Amniotic epithelial cell (primary cell): ENCODE measurements at regions not wholly inside any gene's neighbourhood (a gene's known extent, or its start where the extent isn't known, plus 50 kb on each side); places are given as distances from the start of the nearest gene placed in this dataset.

ENCODE experiments used
- DNase-seq: peaks from one replicate; pipeline ENCODE4 v3.0.0-alpha.2; 2010; ENCODE audit warnings: low read depth

DNA sequence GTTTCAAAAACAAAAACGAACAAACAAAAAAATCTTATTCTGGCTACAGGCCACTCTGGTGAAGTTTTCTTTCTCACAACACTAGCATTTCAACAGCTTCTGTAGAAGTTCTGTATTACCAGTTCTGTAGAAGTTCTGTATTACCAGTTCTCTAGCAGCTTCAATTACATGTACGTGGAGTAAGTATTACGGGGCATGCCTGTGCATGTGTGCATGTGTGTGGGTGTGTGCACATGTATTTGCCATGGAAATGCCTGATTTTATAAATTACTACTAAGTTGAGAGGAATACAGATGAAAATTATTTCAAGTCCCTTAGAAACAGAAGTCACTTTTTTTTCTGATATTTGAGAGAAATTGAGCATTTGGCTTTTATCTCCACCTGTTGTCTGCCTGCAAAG lies 414.2 kb downstream of the FOXO1 start:
- DNase-seq: no peak

DNA sequence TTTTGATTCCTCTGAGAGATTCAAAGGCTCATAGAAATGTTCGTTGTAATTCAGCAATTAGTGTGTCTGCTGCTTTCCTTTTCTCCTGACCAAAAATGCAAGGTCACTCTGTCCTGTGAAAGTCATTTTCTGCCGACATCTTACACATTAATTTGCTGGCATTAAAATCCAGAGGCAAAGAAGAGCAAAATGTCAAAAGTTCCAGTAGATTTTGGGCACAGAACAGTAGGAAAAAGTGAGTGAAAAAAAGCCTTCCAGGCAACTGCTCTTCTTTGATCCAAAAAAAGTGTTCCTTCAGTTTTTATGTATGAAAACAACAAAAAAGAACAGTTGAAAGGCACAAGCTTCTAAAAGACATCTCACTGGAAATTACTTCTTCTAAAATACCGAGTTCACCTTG lies 413.8 kb downstream of the FOXO1 start:
- DNase-seq: no peak

DNA sequence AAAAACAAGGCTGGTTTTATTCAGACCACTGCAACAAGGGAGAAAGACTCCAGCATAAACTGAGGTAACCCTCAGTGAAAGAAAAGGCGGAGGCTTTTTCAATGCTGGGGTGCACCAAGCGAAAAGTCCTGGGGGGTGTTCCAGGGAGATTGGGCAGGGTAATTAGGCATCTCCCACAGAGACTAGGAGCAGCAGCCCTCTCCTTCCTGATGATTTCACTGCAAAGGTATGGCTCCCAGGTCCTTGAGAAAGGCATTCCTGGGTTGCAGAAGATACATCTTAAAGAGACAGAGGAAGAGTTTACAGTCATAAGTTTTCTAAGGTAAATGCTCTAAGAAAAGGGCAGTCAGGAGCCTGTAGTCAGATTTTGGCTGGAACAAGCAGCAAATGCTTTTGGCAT lies 412.0 kb downstream of the FOXO1 start:
- DNase-seq: peak; percentile 72

DNA sequence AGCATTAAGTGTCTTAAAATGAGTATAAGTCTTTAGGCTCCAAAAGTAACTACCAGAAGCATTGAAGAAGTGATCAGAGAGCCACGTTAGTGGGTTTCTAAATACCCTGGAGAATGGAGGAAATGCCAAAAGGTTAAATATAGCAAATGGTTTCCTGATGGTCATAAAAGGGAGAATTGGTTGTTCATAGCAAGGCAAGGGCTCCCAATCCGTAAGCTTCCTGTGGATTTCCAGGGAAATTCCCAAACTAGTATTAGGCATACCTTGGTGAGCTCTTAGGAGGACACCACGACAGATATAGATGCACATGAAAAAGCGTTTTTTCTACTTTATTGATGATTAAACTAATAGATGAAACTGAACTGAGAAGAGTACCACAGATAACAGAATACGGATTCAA lies 410.9 kb downstream of the FOXO1 start:
- DNase-seq: no peak

DNA sequence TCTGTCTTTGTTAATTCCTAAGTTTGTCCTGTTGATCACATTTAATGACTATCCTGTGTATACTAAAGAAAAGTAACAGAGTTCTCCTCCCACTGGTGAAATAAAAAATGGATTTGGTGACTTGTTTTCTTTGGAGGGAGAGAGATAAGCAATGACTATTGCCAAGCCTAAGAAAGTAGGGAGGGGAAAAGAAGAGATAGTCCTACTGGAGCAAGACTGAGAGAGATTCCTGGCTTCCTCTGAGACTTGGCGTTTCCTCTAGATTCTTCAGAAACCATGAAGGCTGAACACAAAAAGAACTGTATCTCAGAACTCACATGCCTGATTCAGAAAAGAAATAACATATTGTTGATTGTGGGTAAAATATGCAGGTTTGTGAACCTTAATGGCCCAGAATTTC lies 406.5 kb downstream of the FOXO1 start:
- DNase-seq: peak; percentile 52

DNA sequence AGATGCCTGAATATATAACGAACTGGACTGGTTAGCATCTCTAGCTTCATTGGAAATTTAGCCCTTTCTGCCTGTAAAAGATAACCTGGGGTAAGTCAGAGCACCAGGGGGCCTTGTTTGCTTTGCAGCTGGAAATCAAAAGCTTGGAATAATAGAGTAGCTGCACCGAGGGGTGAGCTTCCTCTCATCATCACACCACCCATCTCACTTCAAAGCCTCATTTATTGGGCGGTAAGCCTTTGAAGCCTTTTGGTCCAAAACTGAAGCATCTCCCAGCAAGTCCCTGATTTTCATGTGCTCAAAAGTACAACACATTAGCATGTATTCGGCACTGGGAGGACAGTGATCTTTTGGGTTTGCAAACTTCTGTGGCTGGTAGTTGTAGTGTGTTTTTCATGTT lies 405.1 kb downstream of the FOXO1 start:
- no peak for DNase-seq

DNA sequence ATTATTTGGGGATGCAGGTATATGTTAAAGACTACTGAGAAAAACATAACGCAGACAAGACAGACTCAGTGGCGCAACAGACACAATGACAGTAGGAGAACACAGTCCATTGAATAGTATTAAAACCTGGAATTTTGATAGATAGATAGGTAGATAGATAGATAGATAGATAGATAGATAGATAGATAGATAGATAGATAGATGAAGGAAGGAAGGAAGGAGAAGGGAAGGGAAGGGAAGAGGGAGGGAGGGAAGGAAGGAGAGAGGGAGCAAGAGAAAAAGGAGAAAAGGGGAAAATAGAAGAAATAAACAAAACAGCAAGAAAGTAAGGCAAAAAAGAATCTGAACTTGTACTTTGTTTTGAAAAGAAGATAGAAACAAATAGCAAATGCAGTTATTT lies 404.5 kb downstream of the FOXO1 start:
- DNase-seq: no peak

DNA sequence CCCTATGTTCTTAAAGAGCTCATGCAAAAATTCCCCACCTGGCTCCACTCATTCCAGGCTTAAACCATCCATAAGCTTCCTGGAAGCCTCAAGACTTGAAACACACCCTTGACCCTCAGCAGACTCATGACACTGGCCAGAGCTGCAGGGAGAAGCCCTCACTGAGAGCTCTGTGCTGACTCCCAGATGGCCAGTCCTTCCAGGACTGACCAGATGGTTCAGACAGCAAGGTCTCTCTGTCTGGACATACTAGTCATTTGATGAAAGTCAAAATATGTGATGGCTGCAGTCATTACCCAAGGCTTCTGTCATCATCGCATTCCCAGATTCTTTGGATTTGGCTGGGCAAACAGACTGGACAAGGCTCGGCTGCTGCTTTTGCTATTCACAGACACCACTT lies 397.4 kb downstream of the FOXO1 start:
- peak; percentile 76 for DNase-seq

DNA sequence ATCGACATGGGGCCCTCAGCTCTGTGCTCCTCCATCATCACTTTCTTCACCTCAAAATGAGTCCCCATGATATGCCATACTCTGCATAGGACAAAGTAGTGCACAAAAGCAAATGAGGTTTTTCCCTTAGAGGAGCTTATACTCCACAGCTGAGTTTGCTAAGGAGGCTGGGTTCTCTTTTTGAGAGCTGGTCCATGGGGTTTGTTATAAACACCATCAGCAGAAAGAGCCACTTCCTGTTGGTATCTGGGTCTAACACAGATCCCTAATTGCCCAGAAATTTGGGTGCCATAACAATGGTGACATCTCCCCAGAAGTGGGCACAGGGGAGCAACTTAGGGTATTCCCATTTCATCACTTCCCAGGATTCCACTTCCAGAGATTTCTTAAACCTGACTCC lies 395.7 kb downstream of the FOXO1 start:
- no peak for DNase-seq

DNA sequence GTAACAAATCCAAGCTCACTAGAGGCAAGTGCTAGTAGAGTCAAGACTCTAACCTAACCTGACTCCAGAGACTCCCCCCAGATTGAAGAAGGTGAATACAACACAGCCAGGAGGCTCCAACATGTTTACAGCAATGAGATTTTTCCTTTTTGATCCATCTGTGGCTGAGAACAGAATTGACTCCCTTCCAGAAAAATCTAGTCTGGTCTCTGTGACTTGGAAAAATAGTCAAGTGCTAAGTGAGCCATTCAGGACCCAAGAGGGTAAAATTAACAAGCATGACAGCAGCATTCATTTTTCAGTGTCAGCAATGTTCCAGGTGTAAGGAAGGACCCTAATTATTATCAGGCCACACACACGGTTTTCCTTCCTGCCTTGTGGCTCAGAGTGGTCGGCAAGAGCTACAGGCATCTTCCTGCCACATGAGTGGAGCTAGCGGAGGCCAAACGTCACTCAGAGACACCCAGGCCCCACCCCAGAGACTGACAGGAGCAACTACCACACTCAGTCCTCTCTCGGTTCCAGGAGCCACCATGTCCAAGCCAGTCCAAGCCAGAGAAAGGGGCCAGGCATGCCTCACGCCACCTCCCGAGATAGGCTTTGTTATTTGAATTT lies 395.1 kb downstream of the FOXO1 start:
- no peak for DNase-seq

DNA sequence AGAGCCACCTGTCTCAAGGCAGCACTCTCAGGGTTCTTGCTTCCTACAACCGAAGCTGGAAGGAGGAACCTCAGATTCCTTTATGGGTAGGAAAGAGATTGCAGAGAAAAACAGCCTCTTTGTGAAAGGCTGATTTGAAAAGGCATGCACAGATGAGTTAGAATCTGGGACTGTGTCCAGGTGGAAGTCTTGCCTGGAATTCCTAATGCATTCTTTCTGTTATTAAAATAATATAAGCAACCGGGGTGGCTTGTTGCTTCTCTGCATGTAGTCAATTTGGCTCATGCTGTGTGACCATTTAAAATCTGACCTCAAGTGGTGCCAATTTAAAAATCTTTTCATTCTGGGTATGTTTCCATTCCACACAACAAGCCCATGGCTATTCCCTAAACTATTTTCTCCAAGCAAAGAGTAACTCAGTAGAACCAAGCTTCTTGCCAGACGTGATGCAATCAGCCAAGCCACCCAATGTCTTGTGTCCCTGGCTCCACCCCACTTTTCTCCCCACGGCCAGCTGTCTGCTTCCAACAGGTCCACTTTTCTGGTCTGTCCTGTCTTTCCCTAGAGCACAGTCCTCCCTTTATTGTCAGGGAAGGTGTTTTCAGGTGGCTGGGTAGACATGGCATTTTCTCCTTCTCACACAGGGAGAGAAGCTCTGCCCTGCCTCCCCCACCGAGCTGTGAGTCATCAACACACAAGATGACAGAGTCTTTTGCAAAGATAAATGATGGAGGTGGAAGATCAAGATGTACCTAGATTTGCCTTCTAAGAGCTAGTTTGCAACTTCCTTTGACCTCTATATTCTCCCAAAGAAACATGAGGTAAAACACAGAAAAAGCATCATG lies 394.3 kb downstream of the FOXO1 start:
- peak; percentile 94 for DNase-seq

DNA sequence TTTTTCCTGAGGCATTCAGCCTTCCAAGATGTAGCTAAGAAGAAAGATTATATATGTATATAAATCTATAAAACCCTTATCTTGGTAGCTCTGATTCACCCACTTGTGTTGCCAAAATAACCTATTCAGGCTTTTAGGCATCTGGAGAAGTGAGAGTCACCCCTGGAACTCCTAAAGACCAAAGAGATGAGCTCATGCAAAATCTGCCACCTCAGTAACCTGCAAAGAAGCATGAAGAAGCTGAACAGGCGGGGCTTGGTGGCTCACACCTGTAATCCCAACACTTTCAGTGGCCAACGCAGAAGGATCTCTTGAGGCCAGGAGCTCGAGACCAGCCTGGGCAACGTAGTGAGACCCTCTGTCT lies 393.7 kb downstream of the FOXO1 start:
- DNase-seq: no peak

DNA sequence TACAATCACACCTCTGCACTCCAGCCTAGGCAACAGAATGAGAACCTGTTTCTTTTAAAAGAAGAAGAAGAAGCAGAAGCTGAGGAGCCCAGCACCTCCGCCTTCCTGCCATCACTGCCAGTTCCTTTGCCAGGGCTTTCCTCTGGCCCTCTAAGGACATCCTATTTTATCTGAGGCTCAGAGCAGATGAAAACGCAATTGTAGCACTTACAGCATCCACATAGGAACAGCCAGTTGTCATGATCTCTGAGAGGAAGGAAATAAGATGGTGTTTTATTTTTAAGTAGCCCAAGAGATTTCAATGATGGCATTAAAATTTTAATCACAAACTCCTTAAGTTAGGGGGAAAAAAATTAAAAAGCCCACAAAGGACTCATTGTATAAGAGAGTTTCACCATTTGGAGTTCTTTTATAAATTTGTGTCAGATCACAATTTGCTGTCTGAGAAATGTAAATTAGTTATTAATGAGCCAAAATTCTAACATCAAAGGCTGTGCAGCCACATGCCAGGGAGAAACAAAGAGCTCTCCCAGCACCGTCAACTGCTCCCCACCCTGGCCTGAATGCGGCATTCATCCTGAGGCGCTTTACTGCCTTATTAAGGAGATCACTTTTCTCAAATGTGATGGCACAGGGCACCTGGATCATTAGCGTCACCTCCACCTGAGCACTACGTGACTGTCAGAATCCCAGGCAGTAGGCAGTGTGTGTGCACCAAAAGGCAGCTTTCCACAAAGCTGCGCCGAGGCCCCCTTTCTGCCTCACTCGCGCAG lies 393.0 kb downstream of the FOXO1 start:
- no peak for DNase-seq

DNA sequence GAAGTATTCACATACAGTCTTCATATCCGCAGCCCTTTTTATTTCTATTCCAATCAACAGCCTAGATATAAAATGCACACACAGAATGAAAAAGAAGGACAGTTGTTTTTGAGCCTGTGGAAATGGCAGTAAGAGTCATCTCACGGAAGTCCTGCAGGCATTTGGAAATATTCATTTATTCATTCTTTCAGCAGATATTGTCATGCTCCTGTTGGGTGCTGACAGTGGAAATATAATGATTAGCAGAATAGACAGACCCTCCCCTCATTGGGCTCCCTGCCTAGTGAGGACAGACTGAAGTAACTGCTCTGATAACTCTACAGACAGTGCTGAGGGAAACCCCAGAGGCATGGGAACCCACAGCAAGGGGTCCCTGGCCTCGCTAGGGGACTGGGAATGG lies 392.3 kb downstream of the FOXO1 start:
- no peak for DNase-seq

DNA sequence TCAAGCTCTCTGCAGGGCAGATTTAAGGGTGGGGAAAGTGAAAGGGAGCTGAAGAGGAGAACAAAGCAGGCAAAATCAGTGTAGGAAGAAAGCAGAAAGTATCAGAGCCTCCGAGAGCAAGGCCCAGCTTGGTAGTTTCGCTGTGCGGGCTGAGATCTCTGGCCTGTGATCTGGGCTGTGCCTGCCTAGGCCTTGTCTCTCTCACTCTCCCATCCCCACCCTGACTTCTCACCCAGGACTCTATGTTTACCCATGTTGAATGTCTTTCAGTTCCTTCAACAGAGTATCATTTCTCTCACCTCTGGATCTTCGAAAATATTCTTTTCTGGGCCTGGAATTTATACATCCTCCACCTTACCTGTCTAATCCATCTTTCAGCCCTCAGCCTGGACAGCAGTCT lies 391.3 kb downstream of the FOXO1 start:
- DNase-seq: no peak

DNA sequence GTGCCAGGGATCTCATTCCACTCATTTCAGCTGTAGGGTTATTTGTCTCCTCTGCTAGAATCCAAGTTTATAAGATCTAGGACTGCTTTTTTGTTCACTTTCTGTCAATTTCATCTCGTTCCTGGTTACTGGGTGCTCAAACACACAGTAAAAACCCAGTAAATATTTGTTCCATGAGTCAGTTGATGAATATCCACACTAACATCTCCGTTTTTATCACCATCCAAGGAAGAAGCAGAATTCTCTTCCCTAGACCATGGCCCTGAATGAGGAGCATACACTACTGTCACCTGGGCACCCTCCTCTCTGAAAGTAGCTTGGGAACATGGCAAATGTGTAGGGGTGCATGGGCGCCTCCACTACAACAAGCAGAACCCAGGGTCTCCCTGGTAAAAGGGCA lies 390.8 kb downstream of the FOXO1 start:
- peak; percentile 67 for DNase-seq

DNA sequence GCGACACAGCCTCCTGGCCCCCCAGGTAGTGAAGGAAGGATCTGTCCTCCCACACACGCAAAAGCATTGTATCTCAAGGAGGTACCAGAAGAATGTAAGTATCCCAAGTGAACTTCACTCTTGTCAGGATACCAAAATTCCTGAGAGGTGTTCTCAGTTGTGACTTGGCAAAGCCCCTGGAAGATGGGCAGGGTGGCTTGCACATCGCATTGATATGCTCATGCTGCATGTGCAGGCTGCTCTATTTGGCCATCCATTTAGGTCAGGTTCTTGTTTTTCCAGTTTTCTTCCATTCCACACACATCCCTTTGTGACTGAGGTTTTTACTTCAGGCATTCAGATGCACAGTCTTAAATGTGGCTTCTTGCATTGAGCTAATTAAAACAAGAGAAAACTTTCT lies 382.8 kb downstream of the FOXO1 start:
- no peak for DNase-seq

DNA sequence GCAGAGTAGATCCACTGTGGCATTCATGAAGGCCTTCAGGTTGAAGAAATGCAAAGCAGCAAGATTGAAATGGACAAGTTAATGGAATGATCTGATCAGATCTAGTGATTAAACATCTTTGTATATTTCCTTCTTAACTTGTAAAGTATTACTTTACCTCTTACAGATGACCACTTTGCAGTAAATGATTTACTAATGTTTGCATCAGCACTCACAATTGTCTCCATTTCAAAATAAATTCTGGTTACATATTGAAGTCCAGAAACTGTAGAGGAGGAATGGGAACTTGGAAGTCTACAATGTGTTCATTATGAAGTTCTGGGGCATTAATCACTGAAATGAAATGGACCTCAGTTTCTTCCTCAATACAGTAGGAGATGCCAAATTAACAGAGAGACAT lies 380.8 kb downstream of the FOXO1 start:
- no peak for DNase-seq

DNA sequence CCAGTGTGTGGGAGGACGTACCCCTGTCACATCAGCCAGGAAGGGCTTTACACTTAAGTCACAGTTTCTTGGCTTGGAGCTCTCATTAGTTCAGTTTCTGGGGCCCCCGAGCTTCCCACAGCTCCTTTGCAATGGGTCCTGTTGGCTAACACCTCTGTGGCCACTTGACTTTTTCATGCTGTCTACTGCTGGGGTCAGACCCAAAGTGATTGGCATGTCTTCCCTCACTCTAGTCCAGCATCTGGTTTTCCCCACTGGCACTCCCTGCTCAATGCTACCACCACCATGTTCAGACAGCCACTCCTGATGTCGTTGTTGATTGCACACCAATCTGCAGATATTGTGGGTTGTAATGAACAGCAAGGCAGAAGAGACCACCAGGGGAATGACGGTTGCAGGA lies 379.0 kb downstream of the FOXO1 start:
- no peak for DNase-seq

DNA sequence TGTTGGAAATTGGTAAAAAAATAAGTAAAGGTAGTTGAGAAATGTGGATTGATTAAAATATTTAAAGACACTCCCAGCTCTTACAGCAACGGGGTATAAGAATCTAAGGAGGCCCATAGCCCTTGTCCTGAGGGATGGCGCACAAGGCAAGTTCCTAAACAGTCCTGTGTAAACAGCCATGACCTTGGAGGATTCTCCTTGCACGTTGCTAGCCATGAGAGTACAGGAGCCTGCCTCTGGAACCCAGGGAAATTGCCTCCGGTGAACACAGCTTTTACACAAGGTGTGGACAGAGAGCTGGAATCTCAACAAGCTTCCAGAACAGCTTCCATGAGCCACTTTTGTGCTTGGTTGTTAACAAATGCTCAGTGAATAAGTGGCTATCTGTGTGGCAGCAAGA lies 378.2 kb downstream of the FOXO1 start:
- no peak for DNase-seq

DNA sequence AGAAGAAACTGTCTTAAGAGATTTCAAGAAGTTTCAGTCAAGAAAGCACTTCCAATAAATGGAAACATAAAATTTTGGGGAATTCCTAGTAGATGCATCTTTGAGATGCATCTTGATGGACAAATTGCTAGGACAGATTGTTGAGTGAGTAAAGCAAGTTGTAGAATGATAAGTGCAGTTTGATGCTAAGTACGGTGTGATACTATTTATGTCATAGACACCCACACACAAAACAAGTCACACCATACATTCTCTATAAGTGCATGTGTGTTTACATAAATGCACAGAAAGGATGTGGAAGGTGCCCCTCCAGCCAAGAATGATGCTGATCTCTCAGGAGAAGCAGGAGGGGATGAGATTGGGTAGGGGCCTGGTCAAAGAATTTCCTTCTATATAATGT lies 375.7 kb downstream of the FOXO1 start:
- DNase-seq: no peak

DNA sequence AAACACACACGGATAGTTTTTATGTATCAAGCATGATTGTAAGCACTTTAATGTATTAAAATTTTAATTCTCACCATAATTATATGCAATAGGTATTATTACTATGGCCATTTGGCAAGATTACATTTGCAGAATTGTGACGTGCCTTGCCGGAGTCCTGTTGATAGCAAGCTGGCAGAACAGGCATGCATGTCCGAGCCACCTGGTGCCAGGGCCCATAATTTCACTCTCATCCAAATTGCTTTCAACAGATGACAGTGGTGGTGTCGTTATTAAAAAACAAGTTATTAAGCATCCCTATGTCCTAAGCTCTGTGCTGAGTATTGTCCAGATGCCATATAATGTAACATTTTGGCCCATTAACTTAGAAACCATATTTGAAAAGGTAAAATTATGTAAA lies 374.3 kb downstream of the FOXO1 start:
- DNase-seq: no peak

DNA sequence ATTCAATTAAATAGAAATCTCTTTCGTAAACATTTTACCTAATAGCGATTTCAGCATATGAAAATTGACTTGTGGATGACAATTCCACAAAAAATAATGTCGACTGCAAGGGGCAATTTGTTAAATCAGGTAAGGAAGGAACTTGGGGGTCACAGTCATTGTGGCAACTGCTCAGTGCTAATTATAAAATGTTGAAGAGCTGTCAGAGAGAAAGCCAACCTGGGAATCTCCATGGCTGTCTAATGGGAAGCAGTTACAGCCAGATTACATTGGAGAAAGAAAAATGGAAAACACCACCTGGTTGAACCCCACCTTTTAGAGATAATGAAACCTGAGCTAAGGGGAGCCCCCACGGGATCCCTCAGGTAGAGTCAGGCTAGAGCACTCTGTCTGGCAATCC lies 373.9 kb downstream of the FOXO1 start:
- no peak for DNase-seq
